Non-pigmented ciliary epithelial cell (primary cell): ENCODE measurements at regions not wholly inside any gene's neighbourhood (a gene's known extent, or its start where the extent isn't known, plus 50 kb on each side); places are given as distances from the start of the nearest gene placed in this dataset.
"Not testable (repeated sequence)": the region's sequence is repeated elsewhere in the genome, so short reads cannot be mapped to it uniquely, and the experiment has no call there.

Experiments
- DNase-seq: peaks from one replicate; pipeline ENCODE4 v3.0.0-alpha.2; 2010; ENCODE audit warnings: low read depth

- DNase-seq = not testable (repeated sequence)
Measured at GRCh38 chrX:92430574-92430973, 651.4 kb downstream of the PCDH11X start.

GRCh38 chrX:92460539-92460938 lies 681.4 kb downstream of the PCDH11X start:
- not testable (repeated sequence) for DNase-seq

- DNase-seq = not testable (repeated sequence)
Measured at GRCh38 chrX:92480165-92480564, 701.0 kb downstream of the PCDH11X start.

- DNase-seq = not testable (repeated sequence)
Measured at GRCh38 chrX:92485487-92485886, 706.3 kb downstream of the PCDH11X start.

DNA sequence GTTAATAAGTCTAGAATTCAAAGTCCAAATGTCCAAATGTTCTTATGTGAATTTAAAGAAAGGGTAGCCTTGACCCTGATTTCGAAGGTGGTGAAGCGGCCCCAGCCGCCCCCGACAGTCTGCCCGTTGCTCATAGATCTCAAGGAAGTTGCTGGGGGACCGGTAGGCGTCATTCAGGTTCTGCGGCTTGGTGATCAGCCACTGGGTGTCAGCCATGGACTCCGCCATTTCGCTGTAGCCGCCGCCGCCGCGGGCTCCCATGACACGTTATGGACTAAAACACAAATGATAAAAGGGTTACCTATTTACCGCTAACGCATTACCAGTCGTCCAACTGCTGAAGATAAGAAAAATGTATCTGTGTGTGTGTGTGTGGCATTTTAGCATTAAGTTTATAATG lies 736.1 kb downstream of the PCDH11X start:
- DNase-seq = not testable (repeated sequence)

DNA sequence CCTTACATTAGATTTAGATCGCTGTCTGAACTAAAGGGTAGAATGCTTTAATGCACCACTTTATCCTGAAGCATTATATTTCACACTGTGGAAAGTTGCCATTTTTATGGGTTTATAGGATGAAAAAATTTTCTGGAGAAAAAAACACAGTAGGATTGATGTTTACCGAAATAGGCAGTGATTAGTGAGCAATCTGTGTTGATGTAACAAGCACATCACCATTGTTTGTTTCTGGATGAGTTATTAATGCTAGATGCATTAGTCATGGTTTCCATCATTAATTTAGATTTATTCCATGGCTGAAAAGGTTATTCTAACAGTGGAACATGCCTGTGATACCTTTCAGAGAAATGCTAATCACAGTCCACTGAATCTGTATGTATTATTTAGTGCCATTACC lies 749.8 kb downstream of the PCDH11X start:
- not testable (repeated sequence) for DNase-seq

GRCh38 chrX:92540461-92540860 lies 761.3 kb downstream of the PCDH11X start:
- not testable (repeated sequence) for DNase-seq

- not testable (repeated sequence) for DNase-seq
Measured at GRCh38 chrX:92558323-92558722, 779.1 kb downstream of the PCDH11X start.

DNA sequence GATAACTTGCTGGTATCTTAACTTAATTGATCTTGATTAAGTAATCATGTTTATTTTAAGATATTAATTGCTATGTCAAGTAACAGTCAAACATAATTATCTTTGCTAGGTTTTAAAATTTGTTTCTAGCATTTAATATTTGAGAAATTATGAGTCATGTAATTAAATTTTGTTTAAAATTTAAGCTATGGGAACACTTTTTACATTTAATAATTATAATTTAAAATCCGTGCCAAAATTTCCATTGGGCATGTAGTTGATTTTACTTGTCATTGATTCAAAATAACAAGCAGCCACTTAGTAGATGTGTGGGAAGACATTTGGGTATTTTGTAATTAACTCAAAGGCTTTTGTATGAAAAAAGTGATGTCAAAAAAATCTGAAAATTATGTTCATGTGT lies 779.6 kb downstream of the PCDH11X start:
- DNase-seq = not testable (repeated sequence)

- DNase-seq = peak; percentile 14
Measured at GRCh38 chrX:92560083-92560482, 780.9 kb downstream of the PCDH11X start.

- DNase-seq = not testable (repeated sequence)
Measured at GRCh38 chrX:92570217-92570616, 791.0 kb downstream of the PCDH11X start.

DNA sequence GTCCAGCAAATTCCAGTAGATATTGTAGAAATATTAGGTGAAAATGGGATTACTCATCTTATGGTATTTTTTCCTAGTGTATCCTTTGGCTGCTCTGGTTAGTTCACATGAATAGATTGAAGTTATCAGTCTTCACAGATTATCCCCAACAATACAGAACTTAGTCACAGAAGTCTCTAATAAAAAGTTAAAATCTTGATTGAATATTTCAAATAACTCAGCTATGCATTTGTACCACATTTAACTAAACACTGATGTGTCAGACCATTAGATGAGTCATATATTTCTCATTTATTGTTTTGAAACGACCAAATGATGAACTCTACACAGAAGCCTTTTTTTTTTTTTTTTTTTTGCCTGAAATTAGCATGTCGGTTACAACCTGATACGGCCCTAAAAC lies 807.5 kb downstream of the PCDH11X start:
- DNase-seq = not testable (repeated sequence)

GRCh38 chrX:92589676-92590075 lies 810.5 kb downstream of the PCDH11X start:
- not testable (repeated sequence) for DNase-seq

GRCh38 chrX:92590726-92591298 lies 811.6 kb downstream of the PCDH11X start:
- DNase-seq = not testable (repeated sequence)

GRCh38 chrX:92611517-92611916 lies 832.3 kb downstream of the PCDH11X start:
- DNase-seq = not testable (repeated sequence)

DNA sequence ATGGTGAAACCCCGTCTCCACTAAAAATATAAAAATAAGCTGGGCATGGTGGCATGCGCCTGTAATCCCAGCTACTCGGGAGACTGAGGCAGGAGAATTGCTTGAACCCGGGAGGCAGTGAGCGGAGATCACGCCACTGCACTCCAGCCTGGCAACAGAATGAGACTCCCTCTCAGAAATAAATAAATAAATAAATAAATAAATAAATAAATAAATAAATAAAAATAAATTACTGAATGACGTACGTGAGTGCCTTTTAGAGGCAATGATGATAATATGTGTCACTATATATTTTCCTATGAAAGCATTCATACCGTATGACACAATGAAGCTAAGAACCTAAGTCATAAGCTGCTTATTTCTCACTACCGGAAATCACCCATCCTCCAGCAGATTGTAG lies 847.5 kb downstream of the PCDH11X start:
- DNase-seq = not testable (repeated sequence)

- DNase-seq = not testable (repeated sequence)
Measured at GRCh38 chrX:92657593-92657992, 878.4 kb downstream of the PCDH11X start.

GRCh38 chrX:92659743-92660142 lies 880.6 kb downstream of the PCDH11X start:
- not testable (repeated sequence) for DNase-seq

- DNase-seq = not testable (repeated sequence)
Measured at GRCh38 chrX:92692796-92693195, 913.6 kb downstream of the PCDH11X start.

DNA sequence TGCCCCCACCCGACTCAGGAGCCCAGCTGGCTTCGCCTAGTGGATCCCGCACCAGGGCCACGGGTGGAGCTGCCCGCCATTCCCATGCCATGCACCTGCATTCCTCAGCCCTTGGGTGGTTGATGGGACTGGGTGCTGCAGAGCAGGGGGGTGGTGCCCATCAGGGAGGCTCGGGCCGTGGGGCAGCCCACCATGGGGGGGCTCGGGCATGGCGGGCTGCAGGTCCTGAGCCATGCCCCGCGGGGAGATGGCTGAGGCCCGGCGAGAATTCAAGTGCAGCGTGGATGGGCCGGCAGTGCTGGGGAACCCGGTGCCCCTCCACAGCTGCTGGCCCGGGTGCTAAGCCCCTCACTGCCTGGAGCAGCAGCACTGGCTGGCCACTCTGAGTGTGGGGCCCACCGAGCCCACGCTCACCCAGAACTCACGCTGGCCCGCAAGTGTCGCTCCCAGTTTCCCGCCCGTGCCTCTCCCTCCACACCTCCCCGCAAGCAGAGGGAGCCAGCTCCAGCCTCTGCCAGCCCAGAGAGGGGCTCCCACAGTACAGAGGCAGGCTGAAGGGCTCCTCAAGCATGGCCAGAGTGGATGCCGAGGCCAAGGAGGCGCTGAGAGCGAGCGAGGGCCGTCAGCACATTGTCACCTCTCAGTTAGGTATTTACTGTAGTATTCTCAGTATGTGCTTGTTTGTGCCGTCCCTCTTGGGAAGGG lies 920.4 kb downstream of the PCDH11X start:
- DNase-seq = not testable (repeated sequence)

GRCh38 chrX:92709784-92710183 lies 930.6 kb downstream of the PCDH11X start:
- not testable (repeated sequence) for DNase-seq
